ENCODE measurements at regions not wholly inside any gene's neighbourhood (a gene's known extent, or its start where the extent isn't known, plus 50 kb on each side); places are given as distances from the start of the nearest gene placed in this dataset.

DNA sequence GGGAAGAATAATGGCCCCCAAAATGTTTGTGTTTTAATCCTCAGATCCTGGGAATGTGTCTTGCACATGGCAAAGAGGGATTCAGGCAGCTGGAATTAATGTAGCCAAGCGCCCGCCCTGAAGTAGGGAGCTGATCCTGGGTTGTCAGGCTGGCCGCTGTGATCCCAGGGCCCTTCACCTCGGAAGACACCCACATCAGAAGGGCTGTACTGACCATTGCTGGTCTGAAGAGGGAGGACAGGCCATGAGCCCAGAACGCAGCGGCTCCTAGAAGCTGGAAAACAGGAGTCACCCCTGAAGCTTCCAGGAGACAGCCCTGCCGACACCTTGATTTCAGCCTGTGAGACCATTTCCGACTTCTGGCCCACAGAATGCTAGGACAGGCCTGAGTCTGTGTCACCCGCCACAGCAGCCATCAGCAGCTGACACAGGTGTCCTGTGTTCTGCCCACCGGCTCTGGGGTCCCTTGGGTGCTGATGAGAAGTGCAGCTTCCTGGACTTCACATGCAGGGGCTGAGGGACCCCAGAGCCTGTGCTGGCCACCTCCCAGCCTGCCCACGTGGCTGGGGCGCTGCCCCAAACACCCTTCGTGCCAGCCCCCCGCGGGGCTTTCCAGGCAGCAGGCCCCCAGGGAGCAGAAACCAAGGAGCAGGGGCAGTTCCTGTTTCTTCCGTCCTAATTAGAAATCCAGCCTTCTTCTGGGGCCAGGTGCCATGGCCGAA is 86.3 kb downstream of the ERMARD start:
- H3F3A ChIP-seq (ENCODE audit: insufficient read depth) = no peaks in the 10 kb centered on the region
- H3K27ac ChIP-seq (ENCODE audit: low read depth, low read length) = no peak overlapping the region
- H3K79me2 ChIP-seq (ENCODE audit: insufficient read depth, low read length) = no peaks in the 10 kb centered on the region
- no peak overlapping the region for H2AFZ ChIP-seq (ENCODE audit: low read depth, low read length, severe bottlenecking)
- no peaks in the 10 kb centered on the region for H3K27me3 ChIP-seq (ENCODE audit: low read length)
- H3K9me2 ChIP-seq (replicated peaks; ENCODE audit: insufficient read depth, low read length) = no peaks in the 10 kb centered on the region
- no peaks in the 10 kb centered on the region for H3K36me3 ChIP-seq (ENCODE audit: low read length)
- H3K4me3 ChIP-seq (ENCODE audit: insufficient read depth, low read length, poor library complexity, severe bottlenecking) = no peak overlapping the region
- H3K4me2 ChIP-seq (ENCODE audit: low read depth, low read length, poor library complexity, severe bottlenecking) = no peak overlapping the region
- H3K9ac ChIP-seq (ENCODE audit: low read length) = no peak overlapping the region
- H4K20me1 ChIP-seq (ENCODE audit: low read depth, low read length) = no peaks in the 10 kb centered on the region
- TF ChIP-seq, protein P1, sequence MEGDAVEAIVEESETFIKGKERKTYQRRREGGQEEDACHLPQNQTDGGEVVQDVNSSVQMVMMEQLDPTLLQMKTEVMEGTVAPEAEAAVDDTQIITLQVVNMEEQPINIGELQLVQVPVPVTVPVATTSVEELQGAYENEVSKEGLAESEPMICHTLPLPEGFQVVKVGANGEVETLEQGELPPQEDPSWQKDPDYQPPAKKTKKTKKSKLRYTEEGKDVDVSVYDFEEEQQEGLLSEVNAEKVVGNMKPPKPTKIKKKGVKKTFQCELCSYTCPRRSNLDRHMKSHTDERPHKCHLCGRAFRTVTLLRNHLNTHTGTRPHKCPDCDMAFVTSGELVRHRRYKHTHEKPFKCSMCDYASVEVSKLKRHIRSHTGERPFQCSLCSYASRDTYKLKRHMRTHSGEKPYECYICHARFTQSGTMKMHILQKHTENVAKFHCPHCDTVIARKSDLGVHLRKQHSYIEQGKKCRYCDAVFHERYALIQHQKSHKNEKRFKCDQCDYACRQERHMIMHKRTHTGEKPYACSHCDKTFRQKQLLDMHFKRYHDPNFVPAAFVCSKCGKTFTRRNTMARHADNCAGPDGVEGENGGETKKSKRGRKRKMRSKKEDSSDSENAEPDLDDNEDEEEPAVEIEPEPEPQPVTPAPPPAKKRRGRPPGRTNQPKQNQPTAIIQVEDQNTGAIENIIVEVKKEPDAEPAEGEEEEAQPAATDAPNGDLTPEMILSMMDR (IDR thresholded peaks at IDR 0.05; ENCODE audit: insufficient read depth, low read length, poor library complexity, severe bottlenecking) = no peak
- no peak for TF ChIP-seq EZH2phosphoT487 (conservative IDR thresholded peaks at IDR 0.05; ENCODE audit: low read length)
- H3K9me3 ChIP-seq (ENCODE audit: insufficient read depth, low read length) = no peaks in the 10 kb centered on the region

DNA sequence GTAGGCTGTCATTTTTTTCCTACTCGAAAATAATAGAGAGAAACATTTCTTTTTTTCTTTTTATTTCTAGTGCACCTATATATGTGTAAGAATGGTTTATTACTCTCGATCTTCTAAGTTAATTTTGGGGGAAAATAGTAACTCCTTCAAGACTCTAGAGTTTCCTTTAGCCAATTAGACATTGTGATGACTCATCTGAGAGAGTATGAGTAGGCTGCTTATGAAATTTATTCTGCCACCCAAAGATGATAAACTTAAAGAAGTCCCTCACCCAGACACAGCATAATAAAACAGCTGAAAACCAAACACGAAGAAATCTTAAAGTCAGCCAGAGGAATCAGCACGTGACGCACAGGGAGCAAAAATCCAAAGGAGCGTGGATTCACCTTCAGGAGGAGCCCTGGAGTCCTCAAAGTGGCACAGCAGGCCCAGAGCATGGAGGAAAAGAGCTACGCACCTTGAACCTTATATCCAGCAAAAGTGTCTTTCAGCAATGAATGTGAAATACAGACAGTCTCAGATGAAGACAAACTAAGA is 81.9 kb downstream of the ERMARD start:
- TF ChIP-seq, protein P1 (IDR thresholded peaks at IDR 0.05; ENCODE audit: insufficient read depth, low read length, poor library complexity, severe bottlenecking) = no peak
- TF ChIP-seq EZH2phosphoT487 (conservative IDR thresholded peaks at IDR 0.05; ENCODE audit: low read length) = no peak
- Histone ChIP-seq H3K27me3 (ENCODE audit: low read length) (no peaks in the 10 kb centered on the region), H3K9me2 (replicated peaks; ENCODE audit: insufficient read depth, low read length) (no peaks in the 10 kb centered on the region), H3K9ac (ENCODE audit: low read length) (no peak overlapping the region), H4K20me1 (ENCODE audit: low read depth, low read length) (no peaks in the 10 kb centered on the region), H3K4me2 (ENCODE audit: low read depth, low read length, poor library complexity, severe bottlenecking) (no peak overlapping the region), H3K4me3 (ENCODE audit: insufficient read depth, low read length, poor library complexity, severe bottlenecking) (no peak overlapping the region), H3F3A (ENCODE audit: insufficient read depth) (no peaks in the 10 kb centered on the region), H3K36me3 (ENCODE audit: low read length) (no peaks in the 10 kb centered on the region), H2AFZ (ENCODE audit: low read depth, low read length, severe bottlenecking) (no peak overlapping the region), H3K79me2 (ENCODE audit: insufficient read depth, low read length) (no peaks in the 10 kb centered on the region), H3K27ac (ENCODE audit: low read depth, low read length) (no peak overlapping the region), H3K9me3 (ENCODE audit: insufficient read depth, low read length) (no peaks in the 10 kb centered on the region)

DNA sequence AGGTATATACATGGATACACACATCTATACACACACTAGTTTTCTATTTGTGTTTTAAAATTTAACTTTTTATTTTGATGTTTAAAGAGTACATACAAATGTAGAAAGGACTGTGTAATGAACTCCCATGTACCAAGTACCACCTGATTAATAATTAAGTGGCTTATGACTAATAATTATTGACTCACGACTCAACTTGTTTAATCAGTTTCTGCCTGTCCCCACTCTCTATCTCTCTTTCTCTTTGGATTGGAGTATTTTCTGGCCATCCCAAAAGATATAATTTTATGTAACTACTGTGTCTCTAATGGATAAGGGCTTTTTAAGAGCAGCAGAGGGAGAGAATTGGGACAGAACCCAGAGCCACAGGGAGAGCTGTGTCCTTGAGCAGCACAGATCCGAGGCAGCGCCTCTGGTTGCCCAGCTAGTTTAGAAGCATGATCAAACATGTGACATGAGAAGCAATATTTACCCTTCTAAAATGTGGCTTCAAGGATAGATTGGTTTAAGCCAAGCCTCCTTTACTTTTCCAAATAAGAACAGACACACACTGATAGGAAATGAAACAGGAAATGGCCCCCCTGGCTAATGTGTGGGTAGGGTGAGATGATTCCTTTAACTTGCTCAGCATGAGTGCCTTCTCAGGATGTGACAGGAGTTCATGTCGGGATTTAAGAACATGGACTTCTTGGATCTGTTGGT is 81.0 kb downstream of the ERMARD start:
- H3K27me3 ChIP-seq (ENCODE audit: low read length) = no peaks in the 10 kb centered on the region
- H3K4me2 ChIP-seq (ENCODE audit: low read depth, low read length, poor library complexity, severe bottlenecking) = no peak overlapping the region
- H3K27ac ChIP-seq (ENCODE audit: low read depth, low read length) = no peak overlapping the region
- H3K4me3 ChIP-seq (ENCODE audit: insufficient read depth, low read length, poor library complexity, severe bottlenecking) = no peak overlapping the region
- H4K20me1 ChIP-seq (ENCODE audit: low read depth, low read length) = no peaks in the 10 kb centered on the region
- no peaks in the 10 kb centered on the region for H3K9me3 ChIP-seq (ENCODE audit: insufficient read depth, low read length)
- no peaks in the 10 kb centered on the region for H3K36me3 ChIP-seq (ENCODE audit: low read length)
- H3K9ac ChIP-seq (ENCODE audit: low read length) = no peak overlapping the region
- H2AFZ ChIP-seq (ENCODE audit: low read depth, low read length, severe bottlenecking) = no peak overlapping the region
- H3K9me2 ChIP-seq (replicated peaks; ENCODE audit: insufficient read depth, low read length) = no peaks in the 10 kb centered on the region
- no peaks in the 10 kb centered on the region for H3K79me2 ChIP-seq (ENCODE audit: insufficient read depth, low read length)
- no peak for TF ChIP-seq EZH2phosphoT487 (conservative IDR thresholded peaks at IDR 0.05; ENCODE audit: low read length)
- TF ChIP-seq, protein P1 (IDR thresholded peaks at IDR 0.05; ENCODE audit: insufficient read depth, low read length, poor library complexity, severe bottlenecking) = no peak
- H3F3A ChIP-seq (ENCODE audit: insufficient read depth) = no peaks in the 10 kb centered on the region

Measured in SU-DHL-6 (cell line).